Stimulated activated CD8-positive, alpha-beta memory T cell treated with anti-CD3 and anti-CD28 coated beads, Interleukin-12 subunit alpha, Interleukin-12 subunit beta, amount 100 ng/mL, for 1 hour (primary cell): ENCODE measurements at regions not wholly inside any gene's neighbourhood (a gene's known extent, or its start where the extent isn't known, plus 50 kb on each side); places are given as distances from the start of the nearest gene placed in this dataset.

Experiments
- DNase-seq: peaks from one replicate; pipeline ENCODE4 v3.0.0-alpha.2; 2020; ENCODE audit warnings: low read depth

GRCh38 chr3:168383573-168383972 lies 287.8 kb upstream of the GOLIM4 start:
- no peak for DNase-seq

- no peak for DNase-seq
Measured at GRCh38 chr3:168371846-168372245, 276.1 kb upstream of the GOLIM4 start.

- DNase-seq = no peak
Measured at GRCh38 chr3:168364967-168365366, 269.2 kb upstream of the GOLIM4 start.

- no peak for DNase-seq
Measured at GRCh38 chr3:168362661-168363247, 267.0 kb upstream of the GOLIM4 start.

- DNase-seq = no peak
Measured at GRCh38 chr3:168362156-168362555, 266.4 kb upstream of the GOLIM4 start.

- no peak for DNase-seq
Measured at GRCh38 chr3:168360993-168361392, 265.3 kb upstream of the GOLIM4 start.

- no peak for DNase-seq
Measured at GRCh38 chr3:168342946-168343850, 247.5 kb upstream of the GOLIM4 start.

- no peak for DNase-seq
Measured at GRCh38 chr3:168341956-168342936, 246.5 kb upstream of the GOLIM4 start.

- DNase-seq = no peak
Measured at GRCh38 chr3:168341192-168341815, 245.6 kb upstream of the GOLIM4 start.

- no peak for DNase-seq
Measured at GRCh38 chr3:168338161-168338560, 242.4 kb upstream of the GOLIM4 start.

- DNase-seq = no peak
Measured at GRCh38 chr3:168336276-168336675, 240.6 kb upstream of the GOLIM4 start.

- DNase-seq = no peak
Measured at GRCh38 chr3:168333410-168333935, 237.7 kb upstream of the GOLIM4 start.

- DNase-seq = no peak
Measured at GRCh38 chr3:168331756-168332155, 236.0 kb upstream of the GOLIM4 start.

- DNase-seq = no peak
Measured at GRCh38 chr3:168330983-168331382, 235.3 kb upstream of the GOLIM4 start.

- DNase-seq = no peak
Measured at GRCh38 chr3:168327856-168328255, 232.1 kb upstream of the GOLIM4 start.

GRCh38 chr3:168325684-168326083 lies 230.0 kb upstream of the GOLIM4 start:
- DNase-seq = no peak

GRCh38 chr3:168322941-168323340 lies 227.2 kb upstream of the GOLIM4 start:
- no peak for DNase-seq

- DNase-seq = no peak
Measured at GRCh38 chr3:168314166-168314565, 218.4 kb upstream of the GOLIM4 start.

GRCh38 chr3:168312984-168313383 lies 217.3 kb upstream of the GOLIM4 start:
- no peak for DNase-seq

GRCh38 chr3:168307893-168308292 lies 212.2 kb upstream of the GOLIM4 start:
- DNase-seq = no peak

- no peak for DNase-seq
Measured at GRCh38 chr3:168295027-168295426, 199.3 kb upstream of the GOLIM4 start.

GRCh38 chr3:168292296-168292695 lies 196.6 kb upstream of the GOLIM4 start:
- no peak for DNase-seq
